ENCODE measurements at regions not wholly inside any gene's neighbourhood (a gene's known extent, or its start where the extent isn't known, plus 50 kb on each side); places are given as distances from the start of the nearest gene placed in this dataset.
A peak's percentile ranks its signal among the peaks of the same experiment; 100 is the strongest.

- no peaks in the 10 kb centered on the region for H3K27me3 ChIP-seq (ENCODE audit: low read depth, low read length)
- no peaks in the 10 kb centered on the region for H3K36me3 ChIP-seq (ENCODE audit: control insufficient read depth in 1 of 2, insufficient read depth in 2 of 2, low read length in 2 of 2)
- no peaks in the 10 kb centered on the region for H3K4me1 ChIP-seq (ENCODE audit: control insufficient read depth in 1 of 2, insufficient read depth in 2 of 2, low read length in 2 of 2)
- H3K27ac ChIP-seq (ENCODE audit: low read length), result no peak overlapping the region
- peaks cover 0 to 8% of the 10 kb centered on the region in 2 donors for H3K9me3 ChIP-seq (ENCODE audit: control insufficient read depth in 1 of 2, low read length in 2 of 2)
- H3K4me3 ChIP-seq (ENCODE audit: low read depth in 1 of 2, low read length in 2 of 2), result no peak overlapping the region
These were observed 655.2 kb downstream of the RAPGEF2 start for GRCh38 chr4:159758061-159758460.

GRCh38 chr4:159762672-159763071 is 659.8 kb downstream of the RAPGEF2 start:
- no peaks in the 10 kb centered on the region for H3K9me3 ChIP-seq (ENCODE audit: control insufficient read depth in 1 of 2, low read length in 2 of 2)
- H3K4me3 ChIP-seq (ENCODE audit: low read depth in 1 of 2, low read length in 2 of 2), result no peak overlapping the region
- H3K4me1 ChIP-seq (ENCODE audit: control insufficient read depth in 1 of 2, insufficient read depth in 2 of 2, low read length in 2 of 2), result no peaks in the 10 kb centered on the region
- no peaks in the 10 kb centered on the region for H3K36me3 ChIP-seq (ENCODE audit: control insufficient read depth in 1 of 2, insufficient read depth in 2 of 2, low read length in 2 of 2)
- no peaks in the 10 kb centered on the region for H3K27me3 ChIP-seq (ENCODE audit: low read depth, low read length)
- H3K27ac ChIP-seq (ENCODE audit: low read length), result no peak overlapping the region

GRCh38 chr4:159764343-159764952 is 661.6 kb downstream of the RAPGEF2 start:
- Histone ChIP-seq H3K4me1 (ENCODE audit: control insufficient read depth in 1 of 2, insufficient read depth in 2 of 2, low read length in 2 of 2) (no peaks in the 10 kb centered on the region), H3K36me3 (ENCODE audit: control insufficient read depth in 1 of 2, insufficient read depth in 2 of 2, low read length in 2 of 2) (no peaks in the 10 kb centered on the region), H3K27me3 (ENCODE audit: low read depth, low read length) (no peaks in the 10 kb centered on the region), H3K27ac (ENCODE audit: low read length) (no peak overlapping the region), H3K4me3 (ENCODE audit: low read depth in 1 of 2, low read length in 2 of 2) (peak overlapping the region in 1 of 2 donors; percentile 5), H3K9me3 (ENCODE audit: control insufficient read depth in 1 of 2, low read length in 2 of 2) (no peaks in the 10 kb centered on the region)

GRCh38 chr4:159765382-159765781 is 662.5 kb downstream of the RAPGEF2 start:
- no peaks in the 10 kb centered on the region for H3K4me1 ChIP-seq (ENCODE audit: control insufficient read depth in 1 of 2, insufficient read depth in 2 of 2, low read length in 2 of 2)
- H3K36me3 ChIP-seq (ENCODE audit: control insufficient read depth in 1 of 2, insufficient read depth in 2 of 2, low read length in 2 of 2), result no peaks in the 10 kb centered on the region
- H3K4me3 ChIP-seq (ENCODE audit: low read depth in 1 of 2, low read length in 2 of 2), result no peak overlapping the region
- H3K9me3 ChIP-seq (ENCODE audit: control insufficient read depth in 1 of 2, low read length in 2 of 2), result no peaks in the 10 kb centered on the region
- H3K27ac ChIP-seq (ENCODE audit: low read length), result no peak overlapping the region
- H3K27me3 ChIP-seq (ENCODE audit: low read depth, low read length), result no peaks in the 10 kb centered on the region

GRCh38 chr4:159766241-159766640 is 663.4 kb downstream of the RAPGEF2 start:
- H3K4me1 ChIP-seq (ENCODE audit: control insufficient read depth in 1 of 2, insufficient read depth in 2 of 2, low read length in 2 of 2), result no peaks in the 10 kb centered on the region

GRCh38 chr4:159767406-159767805 is 664.5 kb downstream of the RAPGEF2 start:
- Histone ChIP-seq H3K36me3 (ENCODE audit: control insufficient read depth in 1 of 2, insufficient read depth in 2 of 2, low read length in 2 of 2) (no peaks in the 10 kb centered on the region), H3K9me3 (ENCODE audit: control insufficient read depth in 1 of 2, low read length in 2 of 2) (no peaks in the 10 kb centered on the region), H3K27ac (ENCODE audit: low read length) (no peak overlapping the region), H3K27me3 (ENCODE audit: low read depth, low read length) (no peaks in the 10 kb centered on the region), H3K4me3 (ENCODE audit: low read depth in 1 of 2, low read length in 2 of 2) (no peak overlapping the region), H3K4me1 (ENCODE audit: control insufficient read depth in 1 of 2, insufficient read depth in 2 of 2, low read length in 2 of 2) (no peaks in the 10 kb centered on the region)

More at GRCh38 chr4:159766241-159766640, 663.4 kb downstream of the RAPGEF2 start:
- Histone ChIP-seq H3K9me3 (ENCODE audit: control insufficient read depth in 1 of 2, low read length in 2 of 2) (no peaks in the 10 kb centered on the region), H3K36me3 (ENCODE audit: control insufficient read depth in 1 of 2, insufficient read depth in 2 of 2, low read length in 2 of 2) (no peaks in the 10 kb centered on the region), H3K27me3 (ENCODE audit: low read depth, low read length) (no peaks in the 10 kb centered on the region), H3K4me3 (ENCODE audit: low read depth in 1 of 2, low read length in 2 of 2) (no peak overlapping the region), H3K27ac (ENCODE audit: low read length) (no peak overlapping the region)

- no peaks in the 10 kb centered on the region for H3K27me3 ChIP-seq (ENCODE audit: low read depth, low read length)
- H3K4me1 ChIP-seq (ENCODE audit: control insufficient read depth in 1 of 2, insufficient read depth in 2 of 2, low read length in 2 of 2), result no peaks in the 10 kb centered on the region
- H3K4me3 ChIP-seq (ENCODE audit: low read depth in 1 of 2, low read length in 2 of 2), result no peak overlapping the region
- no peak overlapping the region for H3K27ac ChIP-seq (ENCODE audit: low read length)
- H3K36me3 ChIP-seq (ENCODE audit: control insufficient read depth in 1 of 2, insufficient read depth in 2 of 2, low read length in 2 of 2), result no peaks in the 10 kb centered on the region
- no peaks in the 10 kb centered on the region for H3K9me3 ChIP-seq (ENCODE audit: control insufficient read depth in 1 of 2, low read length in 2 of 2)
These were observed 665.1 kb downstream of the RAPGEF2 start for GRCh38 chr4:159768016-159768415.

GRCh38 chr4:159770401-159770800 is 667.5 kb downstream of the RAPGEF2 start:
- Histone ChIP-seq H3K4me1 (ENCODE audit: control insufficient read depth in 1 of 2, insufficient read depth in 2 of 2, low read length in 2 of 2) (no peaks in the 10 kb centered on the region), H3K36me3 (ENCODE audit: control insufficient read depth in 1 of 2, insufficient read depth in 2 of 2, low read length in 2 of 2) (no peaks in the 10 kb centered on the region), H3K4me3 (ENCODE audit: low read depth in 1 of 2, low read length in 2 of 2) (no peak overlapping the region), H3K27ac (ENCODE audit: low read length) (no peak overlapping the region), H3K27me3 (ENCODE audit: low read depth, low read length) (no peaks in the 10 kb centered on the region), H3K9me3 (ENCODE audit: control insufficient read depth in 1 of 2, low read length in 2 of 2) (no peaks in the 10 kb centered on the region)

- Histone ChIP-seq H3K36me3 (ENCODE audit: control insufficient read depth in 1 of 2, insufficient read depth in 2 of 2, low read length in 2 of 2) (no peaks in the 10 kb centered on the region), H3K4me1 (ENCODE audit: control insufficient read depth in 1 of 2, insufficient read depth in 2 of 2, low read length in 2 of 2) (no peaks in the 10 kb centered on the region), H3K4me3 (ENCODE audit: low read depth in 1 of 2, low read length in 2 of 2) (no peak overlapping the region), H3K27me3 (ENCODE audit: low read depth, low read length) (no peaks in the 10 kb centered on the region), H3K9me3 (ENCODE audit: control insufficient read depth in 1 of 2, low read length in 2 of 2) (no peaks in the 10 kb centered on the region), H3K27ac (ENCODE audit: low read length) (no peak overlapping the region)
These were observed 668.1 kb downstream of the RAPGEF2 start for GRCh38 chr4:159770969-159771368.

- no peak overlapping the region for H3K27ac ChIP-seq (ENCODE audit: low read length)
- H3K27me3 ChIP-seq (ENCODE audit: low read depth, low read length), result no peaks in the 10 kb centered on the region
- H3K9me3 ChIP-seq (ENCODE audit: control insufficient read depth in 1 of 2, low read length in 2 of 2), result no peaks in the 10 kb centered on the region
- H3K36me3 ChIP-seq (ENCODE audit: control insufficient read depth in 1 of 2, insufficient read depth in 2 of 2, low read length in 2 of 2), result no peaks in the 10 kb centered on the region
- no peak overlapping the region for H3K4me3 ChIP-seq (ENCODE audit: low read depth in 1 of 2, low read length in 2 of 2)
- H3K4me1 ChIP-seq (ENCODE audit: control insufficient read depth in 1 of 2, insufficient read depth in 2 of 2, low read length in 2 of 2), result no peaks in the 10 kb centered on the region
These were observed 674.1 kb downstream of the RAPGEF2 start for GRCh38 chr4:159776961-159777360.

GRCh38 chr4:159777689-159778088 is 674.8 kb downstream of the RAPGEF2 start:
- Histone ChIP-seq H3K9me3 (ENCODE audit: control insufficient read depth in 1 of 2, low read length in 2 of 2) (no peaks in the 10 kb centered on the region), H3K27ac (ENCODE audit: low read length) (no peak overlapping the region), H3K4me1 (ENCODE audit: control insufficient read depth in 1 of 2, insufficient read depth in 2 of 2, low read length in 2 of 2) (no peaks in the 10 kb centered on the region), H3K4me3 (ENCODE audit: low read depth in 1 of 2, low read length in 2 of 2) (no peak overlapping the region), H3K36me3 (ENCODE audit: control insufficient read depth in 1 of 2, insufficient read depth in 2 of 2, low read length in 2 of 2) (no peaks in the 10 kb centered on the region), H3K27me3 (ENCODE audit: low read depth, low read length) (no peaks in the 10 kb centered on the region)

- H3K4me3 ChIP-seq (ENCODE audit: low read depth in 1 of 2, low read length in 2 of 2), result no peak overlapping the region
- H3K27me3 ChIP-seq (ENCODE audit: low read depth, low read length), result no peaks in the 10 kb centered on the region
- H3K9me3 ChIP-seq (ENCODE audit: control insufficient read depth in 1 of 2, low read length in 2 of 2), result no peaks in the 10 kb centered on the region
- no peaks in the 10 kb centered on the region for H3K36me3 ChIP-seq (ENCODE audit: control insufficient read depth in 1 of 2, insufficient read depth in 2 of 2, low read length in 2 of 2)
- H3K27ac ChIP-seq (ENCODE audit: low read length), result no peak overlapping the region
- H3K4me1 ChIP-seq (ENCODE audit: control insufficient read depth in 1 of 2, insufficient read depth in 2 of 2, low read length in 2 of 2), result no peaks in the 10 kb centered on the region
These were observed 675.4 kb downstream of the RAPGEF2 start for GRCh38 chr4:159778298-159778697.
